ENCODE measurements at regions not wholly inside any gene's neighbourhood (a gene's known extent, or its start where the extent isn't known, plus 50 kb on each side); places are given as distances from the start of the nearest gene placed in this dataset.

DNA sequence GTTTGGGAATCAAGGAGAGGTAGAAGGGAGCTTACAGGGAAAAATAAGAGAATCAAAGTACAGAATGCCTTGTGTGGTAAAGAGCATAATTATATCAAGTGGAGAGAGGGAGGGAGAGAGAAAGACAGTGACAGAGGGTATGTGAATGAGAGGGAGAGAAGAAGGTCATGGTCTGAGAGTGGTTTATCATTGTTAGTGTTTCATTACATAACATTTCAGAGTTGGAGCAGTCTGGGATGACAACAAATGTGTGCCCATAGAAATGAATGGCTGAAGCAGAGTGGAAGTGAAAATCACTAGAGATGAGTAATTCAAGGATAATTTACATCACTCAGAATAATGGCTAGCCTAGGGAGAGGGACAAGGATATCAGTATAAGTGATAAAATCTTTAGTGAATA, 799.2 kb downstream of the TLE1 start:
- DNase-seq: no peak

DNA sequence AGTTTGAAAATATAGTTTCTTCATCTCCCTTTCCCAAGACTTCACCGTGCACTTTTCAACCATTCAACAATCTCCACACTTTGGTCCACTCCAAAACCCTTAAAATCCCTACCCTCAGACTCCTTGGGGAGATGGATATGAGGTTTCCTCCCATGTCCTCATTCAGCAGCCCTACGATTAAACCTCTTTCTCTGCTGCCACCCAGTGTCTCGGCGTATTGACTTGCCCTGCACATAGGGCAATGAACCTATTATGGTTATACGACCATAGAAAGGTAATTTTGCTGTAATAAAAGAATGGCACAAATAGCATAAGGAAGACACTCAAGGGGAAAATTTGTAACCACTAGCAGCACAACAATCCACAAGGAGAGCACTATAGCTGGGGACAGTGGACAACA, 803.5 kb downstream of the TLE1 start:
- no peak for DNase-seq

DNA sequence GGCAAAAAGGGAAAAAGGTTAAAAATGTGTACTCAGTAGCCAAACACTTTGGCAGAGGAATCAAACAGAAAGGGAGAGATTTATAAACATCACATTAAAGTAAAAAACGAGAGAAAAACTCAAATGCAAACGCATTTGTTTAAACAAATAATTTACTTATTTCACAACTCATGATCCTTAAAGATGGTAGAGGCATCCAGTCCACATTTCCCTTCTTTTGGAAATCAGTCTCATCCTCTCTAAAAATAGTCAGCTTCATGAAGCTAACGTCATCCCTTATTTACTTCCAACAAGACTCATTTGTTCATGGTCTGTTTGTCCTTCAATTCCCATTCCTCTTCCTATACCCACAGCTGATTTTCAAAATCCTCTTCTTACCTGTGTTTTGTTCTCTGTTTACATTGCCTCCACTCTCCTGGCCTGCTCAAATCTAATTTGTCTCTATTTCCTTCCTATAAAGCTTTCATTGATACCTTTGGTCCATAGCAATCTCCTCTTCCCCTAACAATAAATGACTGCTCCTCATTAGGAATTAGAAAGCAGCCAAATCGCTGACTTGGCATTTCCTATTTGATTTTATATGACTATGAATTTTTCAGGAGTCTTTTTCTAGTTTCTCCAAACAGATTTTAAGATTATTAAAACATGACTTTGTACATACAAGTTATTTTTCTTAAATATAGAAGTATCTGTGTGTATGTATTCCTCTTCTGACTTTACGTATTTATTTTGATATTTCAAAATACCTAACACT, 805.3 kb downstream of the TLE1 start:
- no peak for DNase-seq

DNA sequence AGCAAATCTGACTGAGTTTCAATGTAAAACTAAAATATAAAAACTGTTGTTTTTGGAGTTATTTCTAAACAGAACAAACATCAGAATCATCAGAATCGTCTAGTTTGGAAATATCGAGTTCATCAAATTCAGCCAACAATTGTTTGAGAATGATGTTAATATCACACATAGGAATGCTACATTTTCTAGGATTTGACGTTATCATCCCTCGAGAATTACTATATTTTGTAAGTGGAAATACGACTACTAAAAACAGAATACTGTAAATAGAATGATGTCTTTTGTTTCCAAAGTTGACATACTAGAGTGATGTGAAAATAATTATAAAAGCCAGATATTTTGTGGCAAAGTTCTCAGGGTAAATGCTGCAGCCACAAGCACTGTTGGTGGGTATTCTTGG, 805.9 kb downstream of the TLE1 start:
- DNase-seq: no peak

GRCh38 chr9:80881940-80882339, 807.4 kb downstream of the TLE1 start:
- no peak for DNase-seq

- no peak for DNase-seq
Measured at GRCh38 chr9:80881320-80881719, 808.0 kb downstream of the TLE1 start.

DNA sequence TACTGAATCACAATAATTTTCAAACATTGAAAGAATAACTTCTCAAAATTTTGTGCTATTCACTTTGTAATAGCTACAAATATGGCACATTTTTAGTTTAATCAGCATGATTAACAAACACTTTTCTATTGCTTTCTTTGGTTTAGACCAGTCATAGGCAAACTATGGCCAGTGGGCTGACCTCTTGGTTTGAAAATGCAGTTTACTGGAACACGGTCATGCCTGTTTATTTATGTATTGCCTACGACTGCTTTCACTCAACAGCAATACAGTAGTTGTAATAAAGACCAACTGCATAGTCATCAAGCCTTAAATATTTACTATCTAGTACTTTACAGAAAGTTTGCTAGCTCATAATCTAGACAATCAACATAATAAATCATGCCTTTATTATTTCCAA, 810.8 kb downstream of the TLE1 start:
- no peak for DNase-seq

DNA sequence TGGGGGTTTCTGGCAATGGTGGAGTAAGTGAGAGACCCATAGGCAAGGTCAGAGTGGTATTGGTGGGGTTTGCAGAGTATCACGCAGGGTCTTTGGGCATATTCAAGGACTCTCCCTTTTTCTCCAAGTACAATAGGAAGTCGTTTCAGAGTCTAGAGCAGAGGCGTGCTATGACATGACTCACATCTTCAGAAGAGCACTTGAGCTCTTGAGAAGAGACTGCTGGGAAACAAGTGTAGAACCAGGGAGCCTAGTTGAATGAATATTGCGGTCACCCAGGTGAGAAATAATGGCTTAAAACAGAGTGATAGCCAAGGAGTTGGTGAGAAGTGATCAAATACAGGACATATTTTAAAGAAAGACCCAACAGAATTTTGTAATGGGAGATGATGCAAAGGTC, 813.4 kb downstream of the TLE1 start:
- DNase-seq: no peak

DNA sequence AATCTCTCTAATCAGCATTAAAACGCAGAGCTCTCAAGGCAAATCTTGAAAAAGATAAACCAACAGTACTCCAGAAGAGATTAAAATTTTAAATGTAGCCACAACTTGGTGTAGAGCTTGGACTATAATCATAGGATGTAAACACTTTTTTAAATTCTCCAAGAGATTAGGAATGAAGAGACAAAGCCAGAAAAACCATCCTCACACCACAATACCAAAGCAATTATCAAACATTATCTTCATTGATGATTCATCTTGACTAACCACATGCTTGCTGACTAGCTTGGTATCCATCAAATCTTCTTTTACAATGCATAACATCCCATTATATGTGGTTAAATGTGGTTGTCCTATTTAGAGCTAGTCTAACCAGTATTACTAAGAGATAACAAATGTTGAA, 815.1 kb downstream of the TLE1 start:
- no peak for DNase-seq

GRCh38 chr9:80873861-80874260, 815.5 kb downstream of the TLE1 start:
- DNase-seq: no peak

- no peak for DNase-seq
Measured at GRCh38 chr9:80871596-80871995, 817.8 kb downstream of the TLE1 start.

- DNase-seq: no peak
Measured at GRCh38 chr9:80867731-80868130, 821.6 kb downstream of the TLE1 start.

GRCh38 chr9:80866576-80867227, 822.6 kb downstream of the TLE1 start:
- DNase-seq: no peak

GRCh38 chr9:80866121-80866520, 823.2 kb downstream of the TLE1 start:
- DNase-seq: no peak

- no peak for DNase-seq
Measured at GRCh38 chr9:80843028-80843427, 846.3 kb downstream of the TLE1 start.

DNA sequence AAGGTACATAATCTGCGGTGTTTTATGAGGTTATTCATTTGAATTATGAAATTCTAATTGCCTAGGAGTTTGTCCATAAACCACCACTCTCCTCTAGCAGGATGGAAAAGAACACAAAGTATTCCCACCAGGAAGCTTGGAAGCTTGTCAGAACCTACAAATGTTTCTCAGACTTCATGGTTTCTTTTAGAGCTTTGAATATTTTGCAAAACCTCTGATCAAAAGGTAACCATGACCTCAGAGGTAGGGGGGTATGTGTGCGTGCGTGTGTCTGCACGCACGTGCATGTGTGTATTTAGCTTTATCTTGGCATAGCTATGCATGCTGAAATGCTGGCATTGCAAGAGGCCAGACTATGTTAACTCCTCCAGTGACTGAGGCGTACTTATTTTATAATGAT, 847.0 kb downstream of the TLE1 start:
- no peak for DNase-seq

DNA sequence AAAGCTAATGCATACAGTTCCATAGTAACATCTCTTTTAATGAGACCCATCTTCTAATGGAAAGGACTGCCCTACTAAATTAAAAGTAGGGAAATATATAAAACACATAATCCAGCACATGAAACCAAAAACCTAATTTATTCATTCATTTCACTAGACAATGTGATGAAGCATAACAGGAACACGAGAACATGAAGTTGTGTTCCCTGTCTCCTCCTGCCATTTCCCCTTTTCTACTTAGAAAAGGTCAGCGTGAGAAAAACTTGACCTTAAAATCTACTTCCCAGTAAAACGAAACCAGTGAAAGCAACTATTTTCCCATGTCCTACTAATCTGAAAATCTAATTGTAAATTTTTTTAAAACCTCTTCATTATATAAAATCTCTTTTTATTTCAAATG, 847.5 kb downstream of the TLE1 start:
- DNase-seq: no peak

DNA sequence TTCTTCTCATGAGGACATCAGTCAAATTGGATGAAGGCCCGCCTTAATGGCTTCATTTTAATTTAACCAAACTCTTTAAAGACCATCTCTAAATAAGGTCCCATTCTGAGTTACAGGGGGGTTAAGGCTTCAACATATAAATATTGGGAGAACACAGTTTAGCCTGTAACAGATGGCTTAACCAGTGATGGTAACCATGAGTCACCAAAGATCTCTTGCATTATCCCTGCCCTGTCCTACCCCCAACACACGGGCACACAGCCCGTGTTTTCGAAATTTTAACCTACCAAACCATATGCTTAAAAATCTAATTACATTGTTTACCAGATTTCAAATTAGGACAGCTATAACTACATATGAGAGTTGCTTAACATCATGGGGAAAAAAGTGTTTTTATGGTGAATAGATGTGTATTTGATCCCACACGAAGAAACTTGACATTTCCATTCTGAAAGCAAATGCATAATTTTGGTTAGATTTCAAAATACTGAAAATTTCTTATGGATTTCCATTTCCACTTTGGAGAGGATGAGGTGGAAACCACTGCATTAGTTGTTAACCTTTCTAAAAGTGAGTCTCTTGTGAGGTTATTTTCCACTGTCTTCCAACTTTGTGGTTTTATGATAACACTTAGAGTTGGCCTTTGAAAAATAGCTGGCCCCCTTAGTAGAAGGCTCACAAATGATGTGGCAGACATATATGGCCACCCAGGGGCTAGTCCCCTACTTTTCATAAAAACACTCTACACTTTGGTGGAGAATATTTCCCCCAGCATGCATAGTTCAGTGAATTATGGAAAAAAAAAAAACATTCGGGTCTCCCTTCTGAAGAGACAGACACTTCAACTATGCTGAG, 849.3 kb downstream of the TLE1 start:
- no peak for DNase-seq

GRCh38 chr9:80836013-80836412, 853.3 kb downstream of the TLE1 start:
- no peak for DNase-seq

DNA sequence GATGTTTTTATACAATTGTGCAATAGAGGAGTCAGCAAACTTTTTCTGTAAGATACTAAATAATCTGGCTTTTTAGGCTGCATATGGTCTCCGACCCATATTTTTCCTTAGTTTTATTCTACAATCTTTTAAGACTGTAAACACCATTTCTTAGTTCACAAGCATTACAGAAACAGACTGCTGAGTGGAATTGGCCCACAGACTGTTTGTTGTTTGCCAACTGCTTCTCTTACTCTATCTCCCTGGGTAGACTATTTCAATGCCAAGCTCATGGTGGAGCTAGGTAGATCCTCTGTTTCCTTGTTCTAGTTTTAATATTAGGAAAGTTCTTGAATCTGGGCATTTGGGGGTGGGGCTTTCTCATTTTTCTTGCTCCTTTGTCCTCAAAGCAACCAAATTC, 857.6 kb downstream of the TLE1 start:
- DNase-seq: no peak

DNA sequence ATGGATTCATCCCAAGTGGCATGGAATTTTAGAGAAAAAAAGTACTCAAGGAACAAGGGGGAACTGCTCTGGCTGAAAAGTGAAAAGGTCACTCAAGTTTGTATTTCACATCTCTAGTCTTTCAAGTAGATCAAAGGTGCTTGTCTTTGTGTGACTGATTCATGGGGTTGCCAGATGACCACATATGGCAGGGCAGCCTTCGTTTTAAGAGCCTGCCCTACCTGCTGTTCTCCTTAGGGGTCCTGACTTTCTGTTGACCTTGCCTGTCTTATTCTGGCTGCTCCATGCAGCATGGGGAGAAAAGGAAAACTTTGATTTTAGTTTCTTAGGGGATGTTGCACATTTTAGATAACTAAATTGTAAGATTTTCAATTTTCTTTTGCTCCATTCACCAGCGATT, 877.7 kb downstream of the TLE1 start:
- no peak for DNase-seq

- DNase-seq: no peak
Measured at GRCh38 chr9:80811003-80811402, 878.3 kb downstream of the TLE1 start.

GRCh38 chr9:80806671-80807070, 882.7 kb downstream of the TLE1 start:
- no peak for DNase-seq

DNA sequence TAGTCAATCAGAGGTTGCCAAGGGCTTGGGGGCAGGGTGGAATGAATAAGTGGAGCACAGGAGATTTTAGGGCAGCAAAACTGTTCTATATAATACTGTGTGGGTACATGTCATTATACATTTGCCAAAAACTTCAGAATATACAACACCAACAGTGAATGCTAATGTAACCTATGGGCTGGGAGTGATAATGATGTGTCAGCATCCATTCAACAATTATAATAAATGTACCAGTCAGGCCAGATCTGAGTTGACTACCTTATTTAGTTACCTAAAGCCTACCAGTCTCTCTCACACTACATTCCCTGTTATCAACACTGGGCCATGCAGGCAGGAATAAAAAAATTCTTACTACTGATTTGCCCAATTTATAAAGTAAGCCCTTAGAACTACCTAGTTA, 884.5 kb downstream of the TLE1 start:
- DNase-seq: no peak
